Nephron (organoid): ENCODE measurements at regions not wholly inside any gene's neighbourhood (a gene's known extent, or its start where the extent isn't known, plus 50 kb on each side); places are given as distances from the start of the nearest gene placed in this dataset.
A peak's percentile ranks its signal among the peaks of the same experiment; 100 is the strongest.

ENCODE experiments used
- H3K27ac Mint-ChIP-seq, 3 experiments: 2 replicates each; pipeline ENCODE4 v1.8.0; 2020; ENCODE audit warnings: mixed read lengths in 3 of 3, mild to moderate bottlenecking in 2 of 3, moderate library complexity in 1 of 3
- H3K27me3 Mint-ChIP-seq: 2 replicates; pipeline ENCODE4 v1.8.0; 2021; ENCODE audit warnings: low read depth, mild to moderate bottlenecking, moderate library complexity, mixed read lengths
- H3K36me3 Mint-ChIP-seq: 2 replicates; pipeline ENCODE4 v1.8.0; 2020; ENCODE audit warnings: low read depth, mixed read lengths
- H3K4me1 Mint-ChIP-seq: 2 replicates; pipeline ENCODE4 v1.8.0; 2020; ENCODE audit warnings: mixed read lengths
- H3K4me3 Mint-ChIP-seq, 3 experiments: 2 replicates each; pipeline ENCODE4 v1.8.0; 2020; ENCODE audit warnings: mild to moderate bottlenecking in 3 of 3, mixed read lengths in 3 of 3, moderate library complexity in 2 of 3
- H3K9me3 Mint-ChIP-seq: 2 replicates; pipeline ENCODE4 v1.8.0; 2020; ENCODE audit warnings: mixed read lengths
- TF ChIP-seq, protein P1 (sequence below), 3 experiments: fragments of 200-600 bp; sonication (generic); IDR thresholded peaks; one replicate each; pipeline ENCODE4 v1.5.0; 2021; ENCODE audit warnings: antibody characterized with exemption in 3 of 3; ENCODE audit not compliant: unreplicated experiment in 3 of 3

DNA sequence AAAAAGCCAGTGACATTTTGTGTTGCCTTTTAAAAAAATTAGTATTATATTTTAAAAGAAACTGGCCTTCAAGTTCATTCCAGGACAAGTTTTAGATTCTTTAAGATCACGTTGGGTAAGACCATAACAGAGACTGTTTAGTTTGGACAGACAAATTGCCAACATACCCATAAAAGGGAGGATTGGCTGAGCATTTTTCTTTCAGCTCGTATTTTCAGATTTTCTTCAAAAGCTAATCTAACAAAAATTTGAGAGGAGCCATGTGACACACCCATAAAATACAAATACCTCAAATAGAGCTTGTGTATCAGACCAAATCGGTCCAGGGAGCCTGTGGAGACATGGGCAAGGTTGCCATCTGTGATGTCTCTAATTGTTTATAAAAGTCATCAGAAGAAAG, 74.6 kb upstream of the C1QTNF7 start:
- Mint-ChIP-seq H3K4me3 (no peak overlapping the region), H3K27me3 (peaks cover 3% of the 10 kb centered on the region), H3K4me1 (peaks cover 53% of the 10 kb centered on the region), H3K36me3 (peaks cover 10% of the 10 kb centered on the region), H3K27ac (peak overlapping the region in 2 of 3 experiments; percentile 32 to 55), H3K9me3 (no peaks in the 10 kb centered on the region)
- TF ChIP-seq, protein P1, sequence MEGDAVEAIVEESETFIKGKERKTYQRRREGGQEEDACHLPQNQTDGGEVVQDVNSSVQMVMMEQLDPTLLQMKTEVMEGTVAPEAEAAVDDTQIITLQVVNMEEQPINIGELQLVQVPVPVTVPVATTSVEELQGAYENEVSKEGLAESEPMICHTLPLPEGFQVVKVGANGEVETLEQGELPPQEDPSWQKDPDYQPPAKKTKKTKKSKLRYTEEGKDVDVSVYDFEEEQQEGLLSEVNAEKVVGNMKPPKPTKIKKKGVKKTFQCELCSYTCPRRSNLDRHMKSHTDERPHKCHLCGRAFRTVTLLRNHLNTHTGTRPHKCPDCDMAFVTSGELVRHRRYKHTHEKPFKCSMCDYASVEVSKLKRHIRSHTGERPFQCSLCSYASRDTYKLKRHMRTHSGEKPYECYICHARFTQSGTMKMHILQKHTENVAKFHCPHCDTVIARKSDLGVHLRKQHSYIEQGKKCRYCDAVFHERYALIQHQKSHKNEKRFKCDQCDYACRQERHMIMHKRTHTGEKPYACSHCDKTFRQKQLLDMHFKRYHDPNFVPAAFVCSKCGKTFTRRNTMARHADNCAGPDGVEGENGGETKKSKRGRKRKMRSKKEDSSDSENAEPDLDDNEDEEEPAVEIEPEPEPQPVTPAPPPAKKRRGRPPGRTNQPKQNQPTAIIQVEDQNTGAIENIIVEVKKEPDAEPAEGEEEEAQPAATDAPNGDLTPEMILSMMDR (IDR thresholded peaks at IDR 0.05; ENCODE audit: unreplicated experiment in 3 of 3): no peak

- peaks cover 49% of the 10 kb centered on the region for H3K4me1 Mint-ChIP-seq
- peak overlapping the region in 1 of 3 experiments; percentile 7 for H3K4me3 Mint-ChIP-seq
- TF ChIP-seq, protein P1 (IDR thresholded peaks at IDR 0.05; ENCODE audit: unreplicated experiment in 3 of 3): no peak
- H3K27me3 Mint-ChIP-seq: peaks cover 3% of the 10 kb centered on the region
- peaks cover 15% of the 10 kb centered on the region for H3K36me3 Mint-ChIP-seq
- peak overlapping the region; percentile 18 to 65 (median 57) for H3K27ac Mint-ChIP-seq
- H3K9me3 Mint-ChIP-seq: no peaks in the 10 kb centered on the region
These were observed 73.2 kb upstream of the C1QTNF7 start for GRCh38 chr4:15354371-15355297.

GRCh38 chr4:15361529-15361928, 66.3 kb upstream of the C1QTNF7 start:
- TF ChIP-seq, protein P1 (IDR thresholded peaks at IDR 0.05; ENCODE audit: unreplicated experiment in 3 of 3): no peak
- Mint-ChIP-seq H3K27ac (peak overlapping the region in 1 of 3 experiments; percentile 71), H3K9me3 (no peaks in the 10 kb centered on the region), H3K36me3 (peaks cover 14% of the 10 kb centered on the region), H3K27me3 (peaks cover 3% of the 10 kb centered on the region), H3K4me3 (no peak overlapping the region), H3K4me1 (peaks cover 32% of the 10 kb centered on the region)

GRCh38 chr4:15362541-15362940, 65.3 kb upstream of the C1QTNF7 start:
- Mint-ChIP-seq H3K4me3 (no peak overlapping the region), H3K27ac (peak overlapping the region in 1 of 3 experiments; percentile 71), H3K27me3 (peaks cover 3% of the 10 kb centered on the region), H3K9me3 (no peaks in the 10 kb centered on the region), H3K4me1 (peaks cover 35% of the 10 kb centered on the region), H3K36me3 (peaks cover 8% of the 10 kb centered on the region)
- TF ChIP-seq, protein P1 (IDR thresholded peaks at IDR 0.05; ENCODE audit: unreplicated experiment in 3 of 3): no peak

GRCh38 chr4:15364183-15364582, 63.6 kb upstream of the C1QTNF7 start:
- H3K4me3 Mint-ChIP-seq: no peak overlapping the region
- no peaks in the 10 kb centered on the region for H3K27me3 Mint-ChIP-seq
- H3K4me1 Mint-ChIP-seq: peaks cover 30% of the 10 kb centered on the region
- H3K27ac Mint-ChIP-seq: no peak overlapping the region
- no peaks in the 10 kb centered on the region for H3K36me3 Mint-ChIP-seq
- TF ChIP-seq, protein P1 (IDR thresholded peaks at IDR 0.05; ENCODE audit: unreplicated experiment in 3 of 3): no peak
- H3K9me3 Mint-ChIP-seq: no peaks in the 10 kb centered on the region
